GM23338 (cell line): ENCODE measurements at regions not wholly inside any gene's neighbourhood (a gene's known extent, or its start where the extent isn't known, plus 50 kb on each side); places are given as distances from the start of the nearest gene placed in this dataset.

Source experiments
- ATAC-seq: fragments of 200-7000 bp; cut with Tn5 transposase; 3 replicates; pipeline ENCODE4 v1.9.1; 2020
- DNase-seq: peaks from one replicate; pipeline ENCODE4 v3.0.0-alpha.2; 2015; ENCODE audit warnings: low spot score
- H2AFZ ChIP-seq: fragments of 200-600 bp; sonication (generic); 2 replicates; pipeline ENCODE4 v1.8.0; 2016; ENCODE audit warnings: antibody characterized with exemption, mild to moderate bottlenecking, moderate library complexity
- H3F3A ChIP-seq: fragments of 200-600 bp; sonication (generic); replicated peaks from 2 replicates; pipeline ENCODE4 v1.8.0; 2017; ENCODE audit warnings: antibody characterized with exemption, mixed run types, low read depth
- H3K27ac ChIP-seq: fragments of 200-600 bp; sonication (generic); 2 replicates; pipeline ENCODE4 v1.6.1; 2016; ENCODE audit warnings: low read depth
- H3K27me3 ChIP-seq: fragments of 200-600 bp; sonication (generic); 2 replicates; pipeline ENCODE4 v1.8.0; 2016; ENCODE audit warnings: mild to moderate bottlenecking, mixed run types, moderate library complexity; ENCODE audit not compliant: insufficient read depth
- H3K36me3 ChIP-seq: fragments of 200-600 bp; sonication (generic); 2 replicates; pipeline ENCODE4 v1.8.0; 2016; ENCODE audit warnings: mild to moderate bottlenecking; ENCODE audit not compliant: insufficient read depth
- H3K4me1 ChIP-seq: fragments of 200-600 bp; sonication (generic); 2 replicates; pipeline ENCODE4 v1.8.0; 2016; ENCODE audit warnings: mild to moderate bottlenecking, moderate library complexity; ENCODE audit not compliant: insufficient read depth
- H3K4me2 ChIP-seq: fragments of 200-600 bp; sonication (generic); 2 replicates; pipeline ENCODE4 v1.7.1; 2017; ENCODE audit warnings: mixed run types
- H3K4me3 ChIP-seq: fragments of 200-600 bp; sonication (generic); 2 replicates; pipeline ENCODE4 v1.6.1; 2016; ENCODE audit warnings: mixed run types
- H3K79me2 ChIP-seq: fragments of 200-600 bp; sonication (generic); replicated peaks from 2 replicates; pipeline ENCODE4 v1.8.0; 2017; ENCODE audit warnings: mild to moderate bottlenecking; ENCODE audit not compliant: insufficient read depth
- H3K9me2 ChIP-seq: fragments of 200-600 bp; sonication (generic); 2 replicates; pipeline ENCODE4 v1.8.0; 2017; ENCODE audit not compliant: insufficient read depth
- H4K20me1 ChIP-seq: fragments of 200-600 bp; sonication (generic); replicated peaks from 2 replicates; pipeline ENCODE4 v1.8.0; 2017; ENCODE audit warnings: mild to moderate bottlenecking; ENCODE audit not compliant: insufficient read depth
- H3K27ac Mint-ChIP-seq: 2 replicates; pipeline ENCODE4 v1.8.0; 2020; ENCODE audit warnings: inconsistent platforms, mild to moderate bottlenecking, moderate library complexity, mixed read lengths
- H3K27me3 Mint-ChIP-seq: 3 replicates; pipeline ENCODE4 v1.8.0; 2022; ENCODE audit warnings: low read depth, mild to moderate bottlenecking, moderate library complexity, mixed read lengths, inconsistent platforms; ENCODE audit not compliant: insufficient read depth, poor library complexity
- H3K36me3 Mint-ChIP-seq: 3 replicates; pipeline ENCODE4 v1.8.0; 2021; ENCODE audit warnings: low read depth, mild to moderate bottlenecking, inconsistent platforms, moderate library complexity, mixed read lengths
- H3K4me1 Mint-ChIP-seq: 3 replicates; pipeline ENCODE4 v1.8.0; 2020; ENCODE audit warnings: mild to moderate bottlenecking, inconsistent platforms, mixed read lengths
- H3K4me3 Mint-ChIP-seq: 3 replicates; pipeline ENCODE4 v1.8.0; 2021; ENCODE audit warnings: moderate library complexity, mild to moderate bottlenecking, inconsistent platforms, mixed read lengths
- H3K9me3 Mint-ChIP-seq: 3 replicates; pipeline ENCODE4 v1.8.0; 2020; ENCODE audit warnings: moderate library complexity, mild to moderate bottlenecking, inconsistent platforms, mixed read lengths
- ETS1 ChIP-seq: IDR thresholded peaks from 2 replicates; pipeline ENCODE4 v1.6.1; 2016; ENCODE audit warnings: antibody characterized with exemption
- EZH2 ChIP-seq: fragments of 200-600 bp; sonication (generic); IDR thresholded peaks from one replicate; pipeline ENCODE4 v1.8.0; 2017; ENCODE audit warnings: antibody characterized with exemption, mild to moderate bottlenecking, low read depth; ENCODE audit not compliant: unreplicated experiment
- POLR2AphosphoS5 ChIP-seq: IDR thresholded peaks from 2 replicates; pipeline ENCODE4 v1.6.1; 2016; ENCODE audit warnings: antibody characterized with exemption, low read depth
- STAT1 ChIP-seq: IDR thresholded peaks from one replicate; pipeline ENCODE4 v1.6.1; 2016; ENCODE audit warnings: antibody characterized with exemption; ENCODE audit not compliant: unreplicated experiment
- ZNF331 ChIP-seq: fragments of 250-450 bp; sonication (Bioruptor Pico); IDR thresholded peaks from 2 replicates; pipeline ENCODE4 v1.5.0; 2020; ENCODE audit warnings: low read depth, mild to moderate bottlenecking, moderate library complexity
- TF ChIP-seq, protein P1 (sequence below): IDR thresholded peaks from one replicate; pipeline ENCODE4 v1.6.1; 2018; ENCODE audit warnings: antibody characterized with exemption; ENCODE audit not compliant: unreplicated experiment

DNA sequence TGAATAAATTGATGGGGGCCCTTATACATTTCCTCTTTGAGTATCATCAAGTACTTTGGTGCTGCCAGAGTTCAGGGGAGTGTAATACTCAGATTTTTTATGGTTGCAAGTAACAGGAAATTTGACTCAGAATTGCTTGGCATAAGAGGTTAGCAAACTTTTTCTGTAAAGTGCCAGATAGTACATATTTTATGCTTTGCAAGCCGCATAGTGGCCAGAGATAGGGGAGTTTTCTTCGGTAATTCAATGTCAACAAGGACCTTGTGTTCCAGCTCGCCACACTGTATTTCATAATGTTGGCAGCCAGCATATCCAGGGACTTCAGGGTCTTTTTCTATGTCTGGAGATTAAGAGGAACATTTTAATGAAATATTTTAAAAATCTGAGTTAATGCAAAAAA lies 51.0 kb upstream of the MARCHF10 start:
- TF ChIP-seq, protein P1, sequence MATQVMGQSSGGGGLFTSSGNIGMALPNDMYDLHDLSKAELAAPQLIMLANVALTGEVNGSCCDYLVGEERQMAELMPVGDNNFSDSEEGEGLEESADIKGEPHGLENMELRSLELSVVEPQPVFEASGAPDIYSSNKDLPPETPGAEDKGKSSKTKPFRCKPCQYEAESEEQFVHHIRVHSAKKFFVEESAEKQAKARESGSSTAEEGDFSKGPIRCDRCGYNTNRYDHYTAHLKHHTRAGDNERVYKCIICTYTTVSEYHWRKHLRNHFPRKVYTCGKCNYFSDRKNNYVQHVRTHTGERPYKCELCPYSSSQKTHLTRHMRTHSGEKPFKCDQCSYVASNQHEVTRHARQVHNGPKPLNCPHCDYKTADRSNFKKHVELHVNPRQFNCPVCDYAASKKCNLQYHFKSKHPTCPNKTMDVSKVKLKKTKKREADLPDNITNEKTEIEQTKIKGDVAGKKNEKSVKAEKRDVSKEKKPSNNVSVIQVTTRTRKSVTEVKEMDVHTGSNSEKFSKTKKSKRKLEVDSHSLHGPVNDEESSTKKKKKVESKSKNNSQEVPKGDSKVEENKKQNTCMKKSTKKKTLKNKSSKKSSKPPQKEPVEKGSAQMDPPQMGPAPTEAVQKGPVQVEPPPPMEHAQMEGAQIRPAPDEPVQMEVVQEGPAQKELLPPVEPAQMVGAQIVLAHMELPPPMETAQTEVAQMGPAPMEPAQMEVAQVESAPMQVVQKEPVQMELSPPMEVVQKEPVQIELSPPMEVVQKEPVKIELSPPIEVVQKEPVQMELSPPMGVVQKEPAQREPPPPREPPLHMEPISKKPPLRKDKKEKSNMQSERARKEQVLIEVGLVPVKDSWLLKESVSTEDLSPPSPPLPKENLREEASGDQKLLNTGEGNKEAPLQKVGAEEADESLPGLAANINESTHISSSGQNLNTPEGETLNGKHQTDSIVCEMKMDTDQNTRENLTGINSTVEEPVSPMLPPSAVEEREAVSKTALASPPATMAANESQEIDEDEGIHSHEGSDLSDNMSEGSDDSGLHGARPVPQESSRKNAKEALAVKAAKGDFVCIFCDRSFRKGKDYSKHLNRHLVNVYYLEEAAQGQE = no peak
- TF ChIP-seq ZNF331 (CRISPR knock-in tag) = no peak
- TF ChIP-seq POLR2AphosphoS5 = no peak
- no peak for TF ChIP-seq ETS1
- TF ChIP-seq STAT1 = no peak
- TF ChIP-seq EZH2 = no peak
- DNase-seq (no peak), ATAC-seq (no peak)
- Mint-ChIP-seq H3K4me3 (no peak overlapping the region), H3K36me3 (no peaks in the 10 kb centered on the region), H3K27ac (no peak overlapping the region), H3K4me1 (peaks cover 8% of the 10 kb centered on the region), H3K27me3 (peaks cover 2% of the 10 kb centered on the region), H3K9me3 (no peaks in the 10 kb centered on the region)
- Histone ChIP-seq H3K4me2 (no peak overlapping the region), H3K79me2 (no peaks in the 10 kb centered on the region), H3F3A (no peaks in the 10 kb centered on the region), H4K20me1 (no peaks in the 10 kb centered on the region), H3K4me3 (no peak overlapping the region), H3K9me2 (no peaks in the 10 kb centered on the region), H2AFZ (no peak overlapping the region), H3K36me3 (no peaks in the 10 kb centered on the region), H3K27me3 (no peaks in the 10 kb centered on the region), H3K4me1 (no peaks in the 10 kb centered on the region), H3K27ac (no peak overlapping the region)
